Transverse colon (tissue), 4 donors: ENCODE measurements at regions not wholly inside any gene's neighbourhood (a gene's known extent, or its start where the extent isn't known, plus 50 kb on each side); places are given as distances from the start of the nearest gene placed in this dataset.

Source experiments
- CTCF ChIP-seq, 5 experiments: fragments of 200-600 bp in 3 of 5; fragments of 450-650 bp in 2 of 5; sonication (generic) in 3 of 5; IDR thresholded peaks; 1 replicate in 2 of 5; 2 replicates in 3 of 5; pipeline ENCODE4 v1.5.1; 2016 to 2017; ENCODE audit warnings: antibody characterized with exemption in 5 of 5, inconsistent platforms in 3 of 5, mild to moderate bottlenecking in 2 of 5, moderate library complexity in 1 of 5
- POLR2A ChIP-seq: fragments of 450-650 bp; IDR thresholded peaks from one replicate; pipeline ENCODE4 v1.6.1; 2016; ENCODE audit warnings: antibody characterized with exemption, mild to moderate bottlenecking, moderate library complexity
- POLR2AphosphoS5 ChIP-seq, 3 donors: sonication (generic); formaldehyde crosslinking; IDR thresholded peaks; one replicate each; pipeline ENCODE4 v1.6.1; 2016; ENCODE audit warnings: antibody characterized with exemption in 3 of 3

GRCh38 chr2:203603456-203604389, 68.6 kb upstream of the RAPH1 start:
- no peak for TF ChIP-seq CTCF (IDR thresholded peaks at IDR 0.05)
- TF ChIP-seq POLR2A: no peak
- no peak for TF ChIP-seq POLR2AphosphoS5 (IDR thresholded peaks at IDR 0.05)
